ENCODE measurements at regions not wholly inside any gene's neighbourhood (a gene's known extent, or its start where the extent isn't known, plus 50 kb on each side); places are given as distances from the start of the nearest gene placed in this dataset.

- TF ChIP-seq POLR2AphosphoS5 (IDR thresholded peaks at IDR 0.05) (no peak), CTCF (IDR thresholded peaks at IDR 0.05) (no peak)
Measured at GRCh38 chr5:158066076-158066475, 207.1 kb upstream of the CLINT1 start.
